G401.6 (cell line): ENCODE measurements at regions not wholly inside any gene's neighbourhood (a gene's known extent, or its start where the extent isn't known, plus 50 kb on each side); places are given as distances from the start of the nearest gene placed in this dataset.

Experiments used
- FAIRE-seq: peaks from 2 replicates; lab custom pipeline; 2012; peaks lifted over from hg19 to GRCh38; lab: Jason Lieb, UNC

DNA sequence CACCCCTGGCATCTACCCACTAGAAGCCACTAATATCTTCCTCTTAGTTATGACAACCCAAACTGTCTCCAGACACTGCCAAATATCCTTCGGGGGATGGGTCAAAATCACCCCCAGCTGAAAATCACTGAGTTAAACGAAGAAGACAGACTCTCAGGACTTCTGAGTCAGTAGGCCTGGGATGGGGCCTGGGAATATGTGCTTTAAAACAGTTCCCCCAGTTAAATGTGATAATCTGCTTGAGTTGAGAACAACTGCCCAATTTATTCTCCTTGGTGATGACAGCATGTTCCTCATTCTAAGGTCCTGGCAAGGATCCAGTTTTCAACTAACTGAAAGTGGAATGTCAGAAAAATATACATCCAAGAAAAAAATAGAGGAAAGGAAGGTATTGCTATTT, 52.4 kb downstream of the CBLL2 start:
- no peak for FAIRE-seq

DNA sequence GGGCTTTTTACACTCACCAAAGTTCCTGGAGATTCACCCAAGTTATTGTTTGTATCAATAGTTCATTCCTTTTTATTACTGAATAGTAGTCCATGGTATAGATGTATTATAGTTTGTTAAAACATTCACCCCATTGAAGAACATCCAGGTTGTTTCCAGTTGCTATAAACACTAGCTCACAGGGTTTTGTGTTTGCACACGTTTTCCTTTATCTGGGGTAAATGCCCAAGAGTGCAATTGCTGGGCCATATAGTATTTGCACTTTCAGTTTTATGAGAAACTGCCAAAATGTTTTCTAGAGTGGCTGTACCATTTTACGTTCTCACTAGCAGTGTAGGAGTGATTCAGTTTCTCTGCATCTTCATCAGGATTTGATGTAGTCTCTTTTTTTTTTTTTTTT, 57.1 kb downstream of the CBLL2 start:
- no peak for FAIRE-seq

GRCh38 chrX:22338740-22339139, 66.0 kb downstream of the CBLL2 start:
- FAIRE-seq = no peak

DNA sequence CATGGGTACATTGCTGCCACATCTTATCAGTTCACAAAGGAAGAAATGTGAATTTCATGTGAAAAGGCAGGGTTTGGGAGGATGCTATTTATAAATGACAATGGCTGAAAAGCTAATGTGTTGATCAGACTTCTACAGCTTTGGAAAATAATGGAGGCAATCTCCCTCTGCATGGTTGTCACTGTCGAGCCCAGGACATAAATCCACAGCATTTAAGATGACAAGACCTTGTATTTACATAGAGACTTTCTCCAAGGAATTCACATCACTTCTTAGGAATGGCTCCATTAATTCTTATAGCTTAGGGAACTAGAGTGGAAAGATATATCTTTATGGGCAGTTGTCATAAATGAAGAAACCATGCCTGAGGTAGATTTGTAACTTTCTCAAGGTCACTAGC, 66.7 kb downstream of the CBLL2 start:
- FAIRE-seq = no peak

DNA sequence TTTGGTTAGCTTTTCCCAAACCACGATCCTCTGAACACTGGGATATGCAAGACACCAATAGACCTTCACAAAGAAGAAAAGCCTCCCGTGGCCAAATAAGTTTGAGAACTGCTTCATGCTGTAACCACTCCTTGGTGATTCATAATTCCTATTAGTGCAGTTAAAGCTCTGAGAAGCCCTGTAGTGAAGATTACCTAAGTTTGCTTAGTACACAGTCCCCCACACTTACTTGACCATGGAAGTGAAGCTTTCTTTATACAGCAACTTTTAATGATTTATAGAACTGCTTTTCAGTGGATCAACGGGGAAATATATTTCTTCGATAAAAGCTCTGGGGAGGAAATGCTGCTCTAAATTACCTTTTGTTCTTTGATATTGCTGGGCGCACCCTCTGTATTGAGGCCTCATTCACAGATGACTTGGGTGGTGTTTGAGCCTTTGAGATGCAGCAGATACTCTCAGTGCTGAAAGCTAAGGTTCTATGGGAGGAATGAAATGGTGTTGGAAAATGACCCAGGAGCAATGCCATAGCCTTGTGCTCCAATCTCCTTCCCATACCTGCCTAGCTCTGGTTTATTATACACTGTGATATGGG, 67.4 kb downstream of the CBLL2 start:
- FAIRE-seq = no peak

- FAIRE-seq = no peak
Measured at GRCh38 chrX:22343192-22343591, 70.5 kb downstream of the CBLL2 start.

DNA sequence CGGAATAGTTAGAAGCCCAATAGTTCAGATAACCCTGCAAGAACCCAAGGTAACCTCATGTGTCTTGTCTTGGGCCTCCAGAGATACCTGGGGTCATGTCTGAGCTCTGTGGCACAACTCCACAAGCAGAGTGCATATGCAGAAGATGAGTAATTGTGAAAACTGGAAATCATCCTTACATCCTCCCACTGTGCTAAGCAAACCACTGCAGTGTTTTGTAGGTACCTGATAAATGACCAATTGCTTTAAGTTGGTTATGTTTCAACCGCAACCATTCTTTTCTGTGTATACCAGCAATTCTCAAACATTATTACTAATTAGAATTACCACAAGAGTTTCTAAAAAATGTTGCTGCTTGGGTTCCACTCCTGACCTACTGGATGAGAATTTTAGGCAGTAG, 73.2 kb downstream of the CBLL2 start:
- FAIRE-seq = no peak

GRCh38 chrX:22347491-22347890, 74.8 kb downstream of the CBLL2 start:
- no peak for FAIRE-seq

DNA sequence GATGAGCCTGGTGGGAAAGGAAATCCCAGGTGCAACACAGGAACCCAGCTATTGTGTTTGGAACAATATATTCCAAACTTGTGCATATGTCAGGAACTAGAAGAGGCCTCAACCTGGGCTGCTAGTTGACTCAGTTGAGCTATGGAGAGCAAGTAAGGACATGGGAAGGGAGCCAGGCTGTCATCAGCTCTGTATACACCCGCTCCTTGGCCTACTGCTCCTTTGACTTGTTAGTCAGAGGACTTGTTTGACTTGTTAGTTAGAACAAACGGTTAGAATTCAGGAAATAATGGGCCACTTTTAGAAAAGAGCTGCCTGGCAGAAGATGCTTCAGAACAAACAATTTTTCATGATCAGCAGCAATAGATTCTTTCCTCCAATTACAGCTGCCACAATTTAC, 76.4 kb downstream of the CBLL2 start:
- no peak for FAIRE-seq

DNA sequence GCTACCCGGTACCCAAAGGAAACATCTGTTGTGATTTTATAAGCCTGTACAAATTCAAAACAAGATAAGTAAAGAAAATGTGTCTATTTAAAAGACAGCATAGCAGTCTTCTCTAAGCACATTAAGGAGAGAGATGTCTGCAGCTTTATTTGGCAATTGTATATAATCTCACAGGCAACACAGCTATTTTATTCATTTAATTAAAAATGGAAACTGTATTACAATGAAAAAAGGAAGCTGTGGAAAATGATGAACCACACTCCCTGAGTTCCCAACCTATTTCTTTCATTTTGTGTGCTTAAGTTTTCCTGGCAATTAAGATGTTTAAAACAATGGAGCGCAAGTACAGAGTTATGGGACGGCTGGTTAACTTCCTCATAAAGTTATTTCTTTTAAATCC, 78.4 kb downstream of the CBLL2 start:
- FAIRE-seq = no peak

DNA sequence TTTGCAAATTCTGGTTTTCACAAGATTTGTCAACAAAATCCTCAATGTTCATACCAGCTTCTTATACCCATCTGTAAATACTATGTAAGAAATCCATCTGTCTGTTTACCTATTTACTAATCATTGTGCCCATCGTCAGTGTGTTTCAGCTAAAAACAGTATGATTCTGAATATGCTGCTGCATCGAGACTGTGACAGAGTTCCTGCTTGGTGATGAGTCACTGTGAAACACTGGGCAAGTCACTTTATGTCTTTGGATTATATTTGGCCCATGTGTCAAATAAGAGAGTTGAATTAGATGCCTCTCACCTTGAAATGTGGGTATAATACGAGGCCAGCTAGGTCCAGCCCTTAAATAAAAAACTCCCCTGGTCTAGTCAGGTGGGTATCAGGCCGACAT, 79.3 kb downstream of the CBLL2 start:
- no peak for FAIRE-seq

DNA sequence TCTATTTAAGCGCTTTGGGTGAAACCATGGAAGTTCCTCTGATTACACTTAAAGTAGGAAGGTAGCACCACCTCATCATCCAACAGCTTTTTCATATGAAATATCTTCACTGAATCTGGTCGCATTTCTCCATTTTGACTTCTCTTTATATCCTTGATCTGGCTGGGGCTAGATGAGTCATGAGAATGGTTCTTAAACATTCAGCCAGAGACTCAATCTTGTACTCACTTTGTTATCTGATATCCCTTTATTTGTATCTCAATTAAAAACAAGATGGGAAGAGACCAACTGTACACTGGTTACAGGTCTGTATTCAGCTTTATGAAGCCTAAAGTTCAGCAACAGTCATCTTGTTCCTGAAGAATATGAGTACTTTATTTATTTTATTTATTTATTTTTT, 84.9 kb downstream of the CBLL2 start:
- FAIRE-seq = no peak

DNA sequence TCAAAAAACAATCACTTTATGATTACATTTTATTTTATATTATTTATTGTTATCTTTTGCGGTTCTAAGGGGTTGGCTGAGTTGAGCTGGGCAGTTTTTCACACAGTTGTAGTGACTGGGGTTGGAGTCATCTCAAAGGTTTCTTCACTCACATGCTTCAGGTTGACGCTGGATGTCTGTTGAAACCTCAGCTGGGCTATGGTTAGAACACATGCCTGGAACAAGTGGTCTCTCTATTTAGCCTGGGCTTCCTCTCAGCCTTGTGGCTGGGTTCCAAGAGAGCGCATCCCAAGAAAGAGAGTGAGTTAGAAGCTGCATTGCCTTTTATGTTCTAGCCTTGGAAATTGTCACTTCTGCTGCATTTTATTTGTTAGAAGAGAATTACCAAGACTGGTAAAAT, 87.4 kb downstream of the CBLL2 start:
- FAIRE-seq = no peak

DNA sequence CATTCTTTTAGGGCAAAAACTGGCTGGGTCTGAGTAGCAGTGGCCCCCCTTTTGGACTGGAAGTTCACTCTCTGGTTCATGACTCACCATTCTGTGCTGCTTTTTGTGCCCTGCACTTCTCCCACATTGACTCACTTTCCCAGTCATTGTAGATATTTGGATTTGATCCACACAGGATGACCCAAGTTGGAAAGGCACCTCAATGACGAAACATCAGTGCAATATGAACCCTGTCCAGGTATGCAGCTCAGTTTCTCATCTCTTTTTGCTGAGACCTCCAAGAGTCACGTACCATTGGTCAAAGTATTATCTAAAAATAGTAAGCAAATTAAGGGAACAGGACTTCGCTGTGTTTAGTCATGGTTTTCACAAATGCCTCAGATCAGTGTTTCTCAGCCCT, 92.7 kb downstream of the CBLL2 start:
- no peak for FAIRE-seq

DNA sequence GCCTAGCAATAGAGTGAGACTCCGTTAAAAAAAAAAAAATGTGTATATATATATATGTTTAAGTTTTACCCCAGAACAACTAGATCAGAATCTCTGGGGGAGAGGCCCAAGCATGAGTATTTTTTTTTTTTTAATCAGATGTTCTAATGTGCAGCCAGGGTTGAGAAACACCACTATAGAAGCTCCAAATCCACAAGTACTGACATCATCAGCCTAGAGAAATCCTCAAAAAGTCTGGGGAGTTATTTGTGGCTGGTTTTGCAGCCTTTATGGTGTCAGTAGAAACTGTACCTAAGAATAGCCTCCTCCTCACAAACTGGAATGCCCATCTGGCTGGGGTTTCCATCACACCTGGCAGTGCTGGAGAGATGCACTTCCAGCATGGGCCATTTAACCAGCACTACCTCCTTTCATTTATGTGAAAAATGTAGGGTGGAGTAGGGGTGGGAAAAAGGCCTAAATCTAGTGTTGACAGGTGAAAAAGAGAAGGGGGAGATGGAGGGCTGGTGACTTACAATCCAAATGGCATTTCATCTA, 93.5 kb downstream of the CBLL2 start:
- FAIRE-seq = no peak

DNA sequence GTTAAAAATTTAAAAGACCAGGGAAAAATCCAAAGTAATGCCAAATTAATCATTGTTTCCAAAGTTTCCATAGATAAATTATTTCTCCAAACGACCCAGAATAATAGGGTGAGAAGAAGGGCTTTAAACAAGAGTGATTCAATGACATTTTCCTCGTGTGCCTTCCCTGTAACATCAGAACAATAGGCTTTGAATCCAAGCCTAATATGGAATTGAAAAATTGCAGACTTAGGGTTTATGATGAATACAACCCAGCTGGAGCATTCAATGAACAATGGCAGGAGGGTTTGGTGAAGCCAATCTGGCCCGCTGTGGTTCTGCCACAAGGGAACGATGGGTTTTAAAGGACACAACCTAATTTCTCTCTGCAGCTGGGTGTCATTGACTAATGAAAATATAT, 94.2 kb downstream of the CBLL2 start:
- no peak for FAIRE-seq

- no peak for FAIRE-seq
Measured at GRCh38 chrX:22373094-22373493, 100.4 kb downstream of the CBLL2 start.

DNA sequence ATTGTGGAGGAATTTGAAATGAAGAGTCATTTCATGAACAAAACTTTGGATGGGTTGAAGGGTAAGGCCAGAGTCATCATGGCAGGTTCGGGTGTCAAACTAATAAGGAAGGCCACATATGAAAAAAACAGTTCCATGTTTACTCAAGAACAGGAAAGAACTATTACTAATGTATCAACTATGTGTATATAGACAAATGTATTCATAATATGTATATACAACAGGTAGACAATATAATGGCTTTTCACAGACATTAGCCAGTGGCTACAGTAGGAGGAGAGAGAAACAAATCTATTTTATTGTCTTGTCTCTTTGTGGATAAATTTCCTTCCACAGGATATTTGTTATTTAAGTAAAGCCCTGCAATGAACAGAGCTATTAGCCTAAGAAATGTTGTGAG, 101.1 kb downstream of the CBLL2 start:
- no peak for FAIRE-seq

DNA sequence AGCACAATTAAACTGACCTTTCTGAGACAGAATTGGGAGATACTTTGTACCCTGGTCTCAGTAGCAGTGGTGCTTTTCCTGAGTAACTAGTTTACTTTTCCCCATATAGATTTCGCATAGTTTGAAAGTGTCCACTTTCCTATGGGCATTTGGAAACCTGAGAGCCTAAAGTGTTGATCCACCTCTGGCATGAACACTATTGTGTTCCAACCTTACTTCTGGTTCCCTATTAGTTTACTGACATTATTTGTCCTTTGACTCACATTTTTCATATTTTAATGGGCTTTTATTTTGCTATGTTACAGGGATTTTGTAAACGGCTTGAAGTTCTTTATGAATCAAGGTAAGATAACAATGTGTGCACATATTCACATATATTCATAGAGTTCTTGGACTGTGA, 103.7 kb downstream of the CBLL2 start:
- no peak for FAIRE-seq

GRCh38 chrX:22378296-22378695, 105.6 kb downstream of the CBLL2 start:
- FAIRE-seq = no peak

DNA sequence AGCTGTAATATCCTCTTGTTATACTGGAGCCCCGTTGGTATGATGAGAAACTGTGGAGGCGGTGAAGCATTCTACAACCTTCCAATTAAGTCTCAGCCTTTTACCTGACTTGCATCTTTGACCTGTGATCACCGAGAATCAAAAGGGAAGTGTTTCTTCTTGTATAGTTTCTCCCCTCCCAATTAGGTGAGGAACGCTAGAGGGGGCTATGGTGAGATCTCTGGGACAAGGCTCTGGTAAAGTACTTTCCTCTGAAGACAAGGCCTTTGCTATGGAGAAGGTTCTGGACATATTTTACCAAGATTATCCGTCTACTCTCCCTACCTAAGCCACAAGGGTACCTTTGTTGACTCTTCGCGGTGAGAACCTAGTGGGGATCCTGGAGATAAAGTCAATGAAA, 111.3 kb downstream of the CBLL2 start:
- FAIRE-seq = no peak

- FAIRE-seq = no peak
Measured at GRCh38 chrX:22389556-22390179, 117.0 kb downstream of the CBLL2 start.

DNA sequence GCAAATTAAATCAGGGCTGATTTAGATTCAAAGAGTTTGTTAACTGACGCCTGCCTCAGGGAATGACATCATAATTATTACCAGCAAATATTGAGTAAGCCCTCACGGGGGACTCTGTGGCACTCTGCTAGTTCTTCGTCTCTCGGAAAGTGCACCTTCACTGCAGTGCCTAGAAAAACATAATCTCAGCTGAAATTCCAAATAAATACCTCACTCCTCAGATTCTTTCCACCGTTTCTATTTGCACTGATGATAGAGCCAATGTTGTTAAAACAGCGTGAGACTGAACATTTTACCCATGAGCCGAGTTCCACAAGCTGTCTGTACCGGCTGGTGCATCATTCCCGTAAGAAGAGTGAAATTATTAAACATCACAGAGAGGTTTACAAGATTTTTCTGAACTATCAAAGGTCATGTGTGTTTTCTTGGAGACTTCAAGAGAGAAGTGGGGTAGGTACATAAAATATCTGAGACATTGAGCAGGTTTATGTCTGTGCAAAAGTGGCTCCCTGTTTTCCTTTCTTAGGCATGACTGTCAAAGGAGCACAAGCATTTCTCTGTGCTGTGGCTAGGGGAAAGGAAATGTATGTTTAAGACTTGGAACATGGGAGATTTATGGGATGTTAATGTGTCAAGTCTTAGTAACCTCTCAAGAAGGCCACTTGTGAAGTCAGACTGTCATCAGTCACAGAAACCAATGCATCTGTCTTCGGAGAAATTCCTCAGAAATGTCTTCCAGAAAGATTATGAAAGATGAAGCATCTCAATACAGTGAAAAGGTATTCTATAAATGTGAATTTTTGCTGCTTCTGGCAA, 119.6 kb downstream of the CBLL2 start:
- no peak for FAIRE-seq

DNA sequence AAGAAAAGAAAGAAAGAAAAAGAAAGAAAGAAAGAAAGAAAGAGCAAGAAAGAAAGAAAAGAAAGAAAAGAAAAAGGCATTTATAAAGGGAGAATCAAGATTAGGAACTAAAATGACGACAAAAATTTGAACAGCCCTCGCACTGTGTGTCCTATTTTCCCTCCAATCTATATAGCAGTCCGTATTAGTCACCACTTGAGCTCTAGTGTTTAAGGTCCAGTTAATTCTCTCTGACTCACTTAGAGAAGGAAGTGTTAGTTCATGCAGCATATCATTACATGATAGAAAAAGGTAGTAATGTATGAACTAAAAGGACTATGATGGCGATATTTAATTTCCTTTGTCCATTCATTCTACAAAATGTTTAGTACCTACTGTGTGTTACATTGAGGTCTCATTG, 122.7 kb downstream of the CBLL2 start:
- FAIRE-seq = no peak
